DMS79 treated with DMSO at 0.1 percent for 48 hours (cell line): ENCODE measurements at regions not wholly inside any gene's neighbourhood (a gene's known extent, or its start where the extent isn't known, plus 50 kb on each side); places are given as distances from the start of the nearest gene placed in this dataset.
"Not testable (repeated sequence)": the region's sequence is repeated elsewhere in the genome, so short reads cannot be mapped to it uniquely, and the experiment has no call there.

Experiments
- DNase-seq: peaks from one replicate; lab custom pipeline; 2025; lab: John Stamatoyannopoulos, UW

DNA sequence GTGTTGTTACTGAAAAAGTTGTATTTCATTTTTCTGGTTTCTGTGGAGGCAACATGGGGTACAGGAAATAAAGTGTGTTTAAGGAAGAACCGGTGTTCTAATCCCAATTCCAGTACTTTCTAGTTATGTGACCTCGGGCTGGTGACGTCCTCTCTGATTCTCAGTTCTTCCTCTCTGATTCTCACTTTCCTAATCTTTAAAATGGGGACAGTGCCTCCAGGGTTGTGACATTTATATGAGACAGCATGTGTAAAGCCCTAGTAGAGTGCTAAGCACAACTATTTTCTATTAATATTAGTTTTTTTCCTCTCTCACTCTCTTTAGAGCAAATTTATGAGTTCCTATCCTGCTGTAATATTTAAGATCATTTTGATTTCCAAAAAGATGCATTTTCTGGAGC lies 50.9 kb upstream of the PTPDC1 start:
- DNase-seq, result no peak

DNA sequence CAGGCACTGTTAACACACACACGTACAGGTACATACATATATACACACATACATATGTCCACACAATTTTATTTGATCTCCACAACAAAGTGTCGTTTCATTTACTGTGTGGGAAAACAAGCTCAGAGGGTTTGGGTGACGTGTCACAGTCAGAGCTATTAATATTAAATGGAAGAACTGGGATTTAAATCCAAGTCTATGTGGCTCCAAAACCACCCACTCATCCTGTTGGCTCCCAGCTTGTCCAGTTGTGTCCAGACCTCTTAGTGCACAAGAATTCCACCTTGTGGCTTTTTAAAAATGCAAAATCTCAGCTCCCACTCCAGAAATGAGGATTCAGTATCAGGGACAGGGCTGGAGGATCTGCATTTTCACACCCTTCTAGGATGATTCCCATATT lies 52.3 kb upstream of the PTPDC1 start:
- no peak for DNase-seq

DNA sequence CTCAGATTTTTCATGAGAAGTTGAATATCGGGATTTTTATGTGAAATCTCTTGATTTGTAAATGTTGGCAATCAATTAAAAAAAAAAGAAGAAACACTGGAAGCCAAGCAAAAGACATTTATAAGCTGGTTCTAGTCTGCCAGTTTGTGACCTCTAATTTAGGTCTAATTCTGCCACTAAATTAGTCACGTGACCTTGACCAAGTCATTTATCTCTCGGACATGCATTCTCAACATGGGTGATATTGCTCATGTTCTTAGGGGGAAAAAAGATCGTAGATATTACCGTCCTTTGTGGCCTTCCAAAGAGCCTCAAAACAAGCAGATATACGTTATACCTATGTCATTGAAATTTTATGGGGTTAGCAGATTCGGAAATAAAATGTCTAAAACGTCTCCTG lies 52.9 kb upstream of the PTPDC1 start:
- DNase-seq, result no peak

DNA sequence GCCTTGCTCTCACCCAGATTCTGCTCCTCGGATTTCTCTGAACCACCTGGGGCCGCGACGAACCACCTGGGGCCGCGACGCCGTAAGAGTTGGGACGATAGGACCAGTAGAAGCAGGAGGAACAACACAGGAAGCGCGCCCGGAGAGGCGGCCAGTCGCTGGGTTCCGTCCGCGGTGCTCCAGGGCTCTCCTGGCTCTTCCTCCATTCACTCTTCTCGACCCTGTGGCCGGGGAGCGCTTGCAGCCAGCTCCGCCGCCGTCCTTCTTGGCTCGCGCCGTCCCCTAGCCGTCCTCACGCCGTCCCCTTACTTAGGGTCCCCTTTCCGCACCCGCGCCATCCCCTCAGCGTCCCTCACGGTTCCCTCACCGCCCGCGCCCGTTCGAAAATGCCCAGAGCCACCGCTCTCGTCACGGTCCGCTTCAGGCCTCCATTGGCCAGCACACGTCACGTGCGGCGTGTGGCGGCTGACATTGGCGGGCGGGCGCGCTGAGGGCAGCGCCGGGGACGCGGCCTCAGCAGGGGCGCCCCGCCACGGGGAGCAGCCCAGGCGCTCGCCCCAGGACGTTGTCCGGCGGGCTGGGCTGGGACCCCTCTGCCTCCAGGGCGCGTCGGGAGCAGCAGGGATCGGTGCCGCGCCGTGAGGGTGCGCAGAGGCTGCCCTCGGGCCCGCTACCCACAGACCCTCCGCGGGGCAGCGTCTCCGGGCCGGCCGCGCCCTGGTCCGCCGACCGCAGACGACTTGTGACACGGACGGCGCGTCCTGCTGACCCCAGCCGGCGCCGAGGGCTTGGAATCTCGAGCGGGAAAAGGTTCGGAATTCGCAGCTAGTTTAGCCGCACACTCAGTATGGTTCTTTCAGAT lies 53.7 kb upstream of the PTPDC1 start:
- DNase-seq, result peak; percentile 36

GRCh38 chr9:94029932-94030317 lies 54.3 kb upstream of the PTPDC1 start:
- DNase-seq, result no peak

DNA sequence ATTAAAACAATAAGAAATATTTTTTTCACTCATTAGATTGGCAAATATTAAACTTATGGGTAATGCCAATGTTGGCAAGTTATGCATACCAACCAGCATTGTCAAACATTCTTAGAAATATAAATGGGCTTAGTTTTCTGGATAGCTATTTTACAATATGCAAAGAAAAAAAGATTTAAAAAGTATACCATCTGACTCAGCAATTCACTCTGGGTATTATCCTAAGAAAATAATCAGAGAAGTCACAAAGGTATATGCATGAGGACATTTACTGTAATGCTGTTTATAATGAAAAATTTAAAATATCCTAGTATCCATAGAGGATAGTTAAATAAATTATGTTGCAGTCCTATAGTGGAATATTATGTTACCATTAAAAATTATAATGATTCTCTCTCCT lies 57.4 kb upstream of the PTPDC1 start:
- DNase-seq, result no peak

- DNase-seq, result not testable (repeated sequence)
Observed at GRCh38 chr9:94022476-94022875, 61.8 kb upstream of the PTPDC1 start.

DNA sequence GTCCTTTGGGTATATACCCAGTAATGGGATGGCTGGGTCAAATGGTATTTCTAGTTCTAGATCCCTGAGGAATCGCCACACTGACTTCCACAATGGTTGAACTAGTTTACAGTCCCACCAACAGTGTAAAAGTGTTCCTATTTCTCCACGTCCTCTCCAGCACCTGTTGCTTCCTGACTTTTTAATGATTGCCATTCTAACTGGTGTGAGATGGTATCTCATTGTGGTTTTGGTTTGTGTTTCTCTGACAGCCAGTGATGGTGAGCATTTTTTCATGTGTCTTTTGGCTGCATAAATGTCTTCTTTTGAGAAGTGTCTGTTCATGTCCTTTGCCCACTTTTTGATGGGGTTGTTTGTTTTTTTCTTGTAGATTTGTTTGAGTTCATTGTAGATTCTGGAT lies 63.4 kb upstream of the PTPDC1 start:
- not testable (repeated sequence) for DNase-seq

- no peak for DNase-seq
Observed at GRCh38 chr9:94018628-94019027, 63.5 kb upstream of the BARX1 start.

GRCh38 chr9:94017939-94018531 lies 62.9 kb upstream of the BARX1 start:
- no peak for DNase-seq

DNA sequence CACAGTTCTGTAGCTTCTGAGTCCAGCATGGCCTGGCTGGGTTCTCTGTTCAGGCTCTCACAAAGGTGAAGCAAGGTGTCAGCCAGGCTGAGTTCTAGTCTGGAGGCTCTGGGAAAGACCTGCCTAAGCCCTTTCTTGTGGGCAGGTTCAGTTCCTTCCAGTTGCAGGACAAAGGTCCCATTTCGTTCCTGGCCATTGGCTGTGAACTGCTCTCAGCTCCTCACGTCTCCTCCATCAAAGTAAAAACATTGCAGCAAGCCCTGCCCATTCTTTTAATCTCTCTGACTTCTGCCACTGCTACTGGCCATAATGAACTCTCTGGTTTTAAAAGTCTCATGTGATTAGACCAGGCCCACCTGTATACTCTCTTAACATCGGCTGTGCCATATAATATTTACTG lies 61.6 kb upstream of the BARX1 start:
- no peak for DNase-seq

DNA sequence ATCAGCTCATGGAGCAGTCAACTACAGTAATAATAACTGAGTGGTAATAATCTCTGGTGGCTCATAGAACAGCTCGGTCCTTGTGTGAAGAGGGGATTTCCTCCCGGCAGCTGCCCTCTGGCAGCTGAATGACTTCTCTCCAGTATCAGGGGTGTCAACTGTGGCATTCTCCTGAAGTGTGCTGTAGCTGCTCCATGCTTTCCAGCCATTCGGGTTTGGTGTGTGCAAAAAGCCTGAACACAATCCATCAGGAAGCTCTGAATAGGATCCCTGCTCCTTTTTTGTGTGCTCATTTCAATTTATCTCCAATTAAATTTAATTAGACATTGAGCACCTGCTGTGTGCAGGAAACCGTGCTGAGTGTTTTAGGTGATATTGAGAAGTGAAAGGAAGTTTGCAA lies 59.8 kb upstream of the BARX1 start:
- peak; percentile 22 for DNase-seq

DNA sequence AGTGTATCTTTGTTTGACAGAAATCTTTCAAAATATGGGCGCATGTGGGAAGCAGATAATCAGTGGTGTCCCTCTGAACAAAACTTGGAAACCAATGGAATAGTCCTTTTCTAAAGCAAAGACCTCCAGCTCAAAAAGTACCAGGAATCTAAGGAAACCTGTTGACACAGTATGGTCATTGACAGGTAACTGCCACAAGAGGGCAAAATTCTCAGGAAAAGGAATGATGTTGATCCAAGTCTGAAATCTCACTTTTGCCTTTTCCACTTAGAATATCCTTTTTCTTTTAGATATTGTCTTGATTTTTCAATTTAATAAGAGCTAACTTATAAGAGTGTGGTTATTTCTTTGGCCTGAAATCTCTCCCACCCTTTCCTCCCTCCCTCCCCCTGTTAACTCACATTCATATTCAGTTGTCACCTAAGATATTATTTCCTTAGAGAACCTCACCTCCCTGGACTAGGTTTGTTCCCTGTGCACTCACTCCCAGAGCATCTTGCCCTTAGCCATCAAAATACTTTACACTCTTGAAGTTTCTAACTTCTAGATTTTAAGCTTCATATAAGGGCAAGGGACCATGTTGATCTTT lies 59.0 kb upstream of the BARX1 start:
- no peak for DNase-seq

DNA sequence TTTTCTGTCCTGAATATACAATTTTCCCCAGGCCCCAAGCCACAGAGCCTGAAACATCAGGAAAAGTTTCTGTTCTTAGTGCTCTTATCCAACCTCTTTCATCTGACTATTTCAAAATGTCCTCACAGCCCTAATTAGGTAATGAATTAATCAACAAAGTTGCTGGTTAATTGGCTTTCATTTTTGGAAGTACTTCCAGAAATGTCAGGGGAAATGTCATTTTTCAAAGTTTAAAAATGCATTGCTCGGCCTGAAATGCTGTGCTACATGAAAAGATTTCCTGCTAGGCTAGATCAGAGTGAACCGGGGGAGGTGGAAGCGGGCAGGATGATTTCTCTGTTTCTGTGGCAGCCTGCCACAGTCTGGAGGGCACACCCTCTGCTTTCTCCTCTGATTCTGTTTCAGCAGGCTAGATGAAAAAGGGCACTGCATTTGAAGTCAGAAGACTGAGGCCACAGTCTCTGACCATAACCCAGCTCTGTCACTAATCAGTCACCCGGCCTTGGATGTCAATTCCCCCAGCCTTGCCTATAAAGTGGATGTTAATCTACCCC lies 55.9 kb upstream of the BARX1 start:
- DNase-seq, result no peak

DNA sequence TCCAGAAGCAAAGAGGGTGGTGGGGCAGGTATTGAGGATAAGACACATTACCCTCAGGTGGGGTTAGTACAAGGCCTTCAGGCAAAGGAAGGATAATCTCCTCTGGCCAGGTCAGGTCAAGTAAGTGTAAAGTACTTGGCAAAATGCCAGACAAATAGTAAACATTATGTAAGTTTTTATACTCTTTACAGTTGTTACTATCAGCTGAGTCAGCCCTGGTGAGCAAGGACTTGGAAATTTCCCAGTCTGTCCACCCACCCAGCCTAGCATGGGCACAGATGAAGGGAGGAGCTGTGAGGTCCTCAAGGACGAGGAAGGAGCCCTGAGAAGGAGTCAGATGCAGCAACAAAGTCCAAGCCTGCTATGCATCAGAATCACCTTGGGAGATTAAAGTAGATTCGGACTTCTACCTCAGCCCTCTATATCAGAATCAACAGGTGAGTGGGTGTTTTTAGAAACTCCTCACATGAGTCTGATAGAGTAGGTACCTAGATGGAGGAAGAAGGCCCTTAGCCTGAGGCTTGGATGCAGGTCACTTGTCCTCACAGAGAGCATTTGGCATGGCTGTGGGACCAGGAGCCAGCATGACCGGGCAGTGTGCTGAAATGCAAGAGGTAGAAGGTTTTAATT lies 50.2 kb upstream of the BARX1 start:
- DNase-seq, result no peak
